Omental fat pad (tissue), 3 donors: ENCODE measurements at regions not wholly inside any gene's neighbourhood (a gene's known extent, or its start where the extent isn't known, plus 50 kb on each side); places are given as distances from the start of the nearest gene placed in this dataset.

Source experiments
- ATAC-seq: fragments of 150-250 bp; one replicate; pipeline ENCODE4 v1.9.1; 2016; ENCODE audit warnings: mild to moderate bottlenecking, moderate library complexity; ENCODE audit not compliant: low FRiP score
- DNase-seq: peaks from one replicate; pipeline ENCODE4 v3.0.0-alpha.2; 2019; ENCODE audit warnings: low spot score
- TF ChIP-seq, protein P1 (sequence below), 3 donors: fragments of 450-650 bp; IDR thresholded peaks; one replicate each; pipeline ENCODE4 v1.5.1; 2016 to 2017; ENCODE audit warnings: antibody characterized with exemption in 3 of 3, mild to moderate bottlenecking in 3 of 3, moderate library complexity in 2 of 3

DNA sequence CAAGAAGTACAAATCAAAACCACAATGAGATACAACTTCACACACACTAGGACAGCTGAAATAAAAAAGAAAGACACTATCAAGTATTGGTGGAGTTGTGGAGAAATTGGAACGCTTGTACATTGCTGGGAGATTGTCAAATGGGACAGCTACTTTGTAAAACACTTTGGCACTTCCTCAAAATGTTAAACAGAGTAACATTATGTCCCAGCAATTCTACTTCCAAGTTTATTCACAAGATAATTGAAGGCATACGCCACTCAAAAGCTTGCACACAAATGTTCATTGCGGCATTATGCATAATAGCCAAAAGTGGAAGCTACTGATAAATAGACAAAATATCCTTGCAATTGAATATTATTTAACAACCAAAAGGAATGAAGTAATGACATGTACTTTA, 199.9 kb upstream of the KCNK2 start:
- TF ChIP-seq, protein P1, sequence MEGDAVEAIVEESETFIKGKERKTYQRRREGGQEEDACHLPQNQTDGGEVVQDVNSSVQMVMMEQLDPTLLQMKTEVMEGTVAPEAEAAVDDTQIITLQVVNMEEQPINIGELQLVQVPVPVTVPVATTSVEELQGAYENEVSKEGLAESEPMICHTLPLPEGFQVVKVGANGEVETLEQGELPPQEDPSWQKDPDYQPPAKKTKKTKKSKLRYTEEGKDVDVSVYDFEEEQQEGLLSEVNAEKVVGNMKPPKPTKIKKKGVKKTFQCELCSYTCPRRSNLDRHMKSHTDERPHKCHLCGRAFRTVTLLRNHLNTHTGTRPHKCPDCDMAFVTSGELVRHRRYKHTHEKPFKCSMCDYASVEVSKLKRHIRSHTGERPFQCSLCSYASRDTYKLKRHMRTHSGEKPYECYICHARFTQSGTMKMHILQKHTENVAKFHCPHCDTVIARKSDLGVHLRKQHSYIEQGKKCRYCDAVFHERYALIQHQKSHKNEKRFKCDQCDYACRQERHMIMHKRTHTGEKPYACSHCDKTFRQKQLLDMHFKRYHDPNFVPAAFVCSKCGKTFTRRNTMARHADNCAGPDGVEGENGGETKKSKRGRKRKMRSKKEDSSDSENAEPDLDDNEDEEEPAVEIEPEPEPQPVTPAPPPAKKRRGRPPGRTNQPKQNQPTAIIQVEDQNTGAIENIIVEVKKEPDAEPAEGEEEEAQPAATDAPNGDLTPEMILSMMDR (IDR thresholded peaks at IDR 0.05), result no peak
- ATAC-seq (no peak), DNase-seq (no peak)

DNA sequence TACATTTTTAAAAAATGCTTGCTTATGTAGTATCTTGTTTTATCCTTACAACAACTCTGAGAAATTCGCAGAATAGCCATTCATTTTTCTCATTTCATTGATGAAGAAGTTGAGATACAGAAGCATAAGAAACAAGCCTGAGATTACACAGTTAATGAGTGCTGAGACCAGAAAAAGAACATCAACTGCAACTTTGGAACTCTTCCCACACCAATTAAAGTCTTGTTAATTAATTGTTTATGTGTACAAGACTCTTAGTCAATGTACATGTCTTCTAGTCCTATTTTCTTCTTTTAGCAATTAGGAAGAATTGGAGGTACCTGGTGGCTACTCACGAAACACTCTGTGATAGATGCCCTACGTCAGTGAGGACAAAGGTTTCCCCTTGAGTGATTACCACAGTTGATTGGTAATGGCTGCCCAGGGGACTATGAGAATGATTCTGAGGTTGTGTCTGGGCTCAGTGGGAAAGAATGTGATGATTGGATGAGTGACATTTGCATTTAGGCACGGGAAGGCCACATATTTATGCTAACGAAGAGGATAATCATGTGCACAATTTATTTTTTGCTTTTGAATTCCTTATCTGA, 187.4 kb upstream of the KCNK2 start:
- TF ChIP-seq, protein P1 (IDR thresholded peaks at IDR 0.05), result no peak
- ATAC-seq (no peak), DNase-seq (no peak)

- DNase-seq (no peak), ATAC-seq (no peak)
- TF ChIP-seq, protein P1 (IDR thresholded peaks at IDR 0.05), result no peak
Observed at GRCh38 chr1:214896921-214897320, 185.6 kb upstream of the KCNK2 start.

- DNase-seq (no peak), ATAC-seq (no peak)
- TF ChIP-seq, protein P1 (IDR thresholded peaks at IDR 0.05), result no peak
Observed at GRCh38 chr1:214897581-214897980, 185.0 kb upstream of the KCNK2 start.

GRCh38 chr1:214898161-214898560, 184.4 kb upstream of the KCNK2 start:
- TF ChIP-seq, protein P1 (IDR thresholded peaks at IDR 0.05), result no peak
- no peak for DNase-seq
- ATAC-seq, result no peak

DNA sequence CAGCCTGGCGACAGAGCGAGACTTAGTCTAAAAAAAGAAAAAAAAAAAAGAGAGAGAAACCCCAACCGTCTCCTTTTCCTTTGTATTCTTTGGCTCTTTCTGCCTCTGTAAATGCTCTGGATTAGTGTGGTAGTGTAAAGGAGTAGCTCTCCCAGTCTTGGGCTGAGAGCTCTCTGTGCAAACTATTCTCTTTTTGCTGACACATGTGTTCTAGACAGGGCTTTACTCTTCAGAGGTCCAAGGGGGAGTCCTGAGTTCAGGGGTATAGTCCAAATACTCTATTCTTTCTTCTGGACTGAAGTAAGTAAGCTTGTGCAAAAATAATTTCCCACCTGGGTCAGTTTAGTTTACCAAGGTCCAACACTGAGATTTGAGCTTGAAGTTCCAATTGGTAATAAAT, 183.8 kb upstream of the KCNK2 start:
- TF ChIP-seq, protein P1 (IDR thresholded peaks at IDR 0.05), result no peak
- DNase-seq (no peak), ATAC-seq (no peak)

DNA sequence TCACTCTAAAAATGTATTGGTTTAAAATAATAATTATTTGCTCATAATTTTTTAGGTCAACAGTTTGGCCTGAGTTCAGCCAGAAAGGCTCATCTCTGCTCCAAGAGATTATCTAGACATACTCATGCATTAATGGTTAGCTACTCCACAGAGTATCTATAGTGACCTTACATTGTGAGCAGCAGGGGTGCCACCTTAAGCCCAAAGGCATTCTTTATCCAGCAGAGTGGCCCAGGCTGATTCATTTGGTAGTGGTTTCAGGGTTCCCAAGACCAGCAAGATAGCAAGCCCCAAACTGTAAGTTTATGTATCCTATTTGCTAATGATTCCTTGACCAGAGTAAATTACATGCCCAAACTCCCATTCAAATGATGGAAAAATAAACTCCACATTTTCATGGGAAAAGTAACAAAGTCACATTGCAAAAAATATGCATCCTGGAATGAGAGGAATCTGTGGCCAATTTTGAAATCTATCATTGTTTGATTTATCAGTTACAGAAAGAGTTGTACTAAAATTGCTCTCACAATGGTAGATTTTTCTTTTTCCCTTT, 182.6 kb upstream of the KCNK2 start:
- TF ChIP-seq, protein P1 (IDR thresholded peaks at IDR 0.05), result no peak
- DNase-seq (no peak), ATAC-seq (no peak)
